AG04450 (cell line): ENCODE measurements at regions not wholly inside any gene's neighbourhood (a gene's known extent, or its start where the extent isn't known, plus 50 kb on each side); places are given as distances from the start of the nearest gene placed in this dataset.

Experiments
- CTCF ChIA-PET: fragments of 300-600, 350-600 bp; formaldehyde crosslinking; extraction: SDS; loops from one replicate; lab custom pipeline; 2022; ENCODE audit warnings: antibody characterized with exemption, inconsistent platforms; lab: Charles Lee
- POLR2A ChIA-PET: fragments of 350-600 bp; formaldehyde crosslinking; extraction: SDS; loops from one replicate; lab custom pipeline; 2021; ENCODE audit warnings: antibody characterized with exemption, inconsistent platforms; lab: Yijun Ruan, JAX
- DNase-seq: peaks from one replicate; pipeline ENCODE4 v3.0.0-alpha.2; 2011; ENCODE audit warnings: low read depth, low spot score
- H3K27ac ChIP-seq: one replicate; pipeline ENCODE4 v1.5.1; 2012; ENCODE audit warnings: low read depth, low read length, control low read depth
- H3K27me3 ChIP-seq: one replicate; pipeline ENCODE4 v1.6.0; 2012; ENCODE audit warnings: low read length; ENCODE audit not compliant: control insufficient read depth, insufficient read depth
- H3K4me3 ChIP-seq: 2 replicates; pipeline ENCODE4 v1.5.1; 2011; ENCODE audit warnings: mild to moderate bottlenecking, low read depth, low read length, control low read depth
- H3K9me3 ChIP-seq: 2 replicates; pipeline ENCODE4 v1.5.1; 2012; ENCODE audit warnings: low read length; ENCODE audit not compliant: control insufficient read depth, insufficient read depth
- CTCF ChIP-seq: IDR thresholded peaks from 2 replicates; pipeline ENCODE4 v1.5.1; 2011; ENCODE audit warnings: low read depth, low read length, control low read depth, inconsistent platforms

GRCh38 chr19:30923621-30924020 is 425.6 kb downstream of the TSHZ3 start:
- ChIA-PET POLR2A (no interaction called here), CTCF (interaction anchor here (1.2 kb wide), 1 partner anchor 13 kb away, joined by 3 read pairs; no protein-coding TSS in a partner anchor)
- TF ChIP-seq CTCF = no peak
- Histone ChIP-seq H3K9me3 (no peaks in the 10 kb centered on the region), H3K27ac (no peak overlapping the region), H3K4me3 (no peak overlapping the region), H3K27me3 (no peaks in the 10 kb centered on the region)
- DNase-seq = no peak

DNA sequence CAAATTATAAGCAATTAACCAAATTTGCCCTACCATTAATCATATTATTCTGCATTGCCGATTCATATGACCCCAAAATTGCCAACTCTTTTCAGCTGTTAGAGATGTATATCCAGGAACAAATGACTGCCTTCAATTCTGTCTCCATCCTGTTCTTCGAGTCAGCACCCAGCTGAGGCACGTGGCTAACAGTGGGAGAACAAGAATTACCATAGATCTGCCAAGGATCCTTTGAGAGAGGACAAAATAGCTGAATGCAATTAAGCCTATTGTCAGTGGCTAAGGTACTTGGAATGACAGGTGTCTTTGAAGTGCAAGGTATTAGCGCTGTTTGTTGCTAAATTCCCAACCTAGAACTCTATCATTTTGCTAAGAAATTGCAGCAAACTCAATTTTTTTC is 426.1 kb downstream of the TSHZ3 start:
- no peak overlapping the region for H3K4me3 ChIP-seq
- no peak overlapping the region for H3K27ac ChIP-seq
- H3K9me3 ChIP-seq = no peaks in the 10 kb centered on the region
- TF ChIP-seq CTCF = no peak
- CTCF ChIA-PET = no interaction called here
- POLR2A ChIA-PET = no interaction called here
- no peaks in the 10 kb centered on the region for H3K27me3 ChIP-seq
- no peak for DNase-seq

- CTCF ChIA-PET = no interaction called here
- Histone ChIP-seq H3K27me3 (no peaks in the 10 kb centered on the region), H3K27ac (no peak overlapping the region), H3K9me3 (no peaks in the 10 kb centered on the region), H3K4me3 (no peak overlapping the region)
- TF ChIP-seq CTCF = no peak
- no peak for DNase-seq
- POLR2A ChIA-PET = interaction anchor here (0.6 kb wide), 1 partner anchor 787 kb away, joined by 9 read pairs; no protein-coding TSS in a partner anchor
These were observed 429.0 kb downstream of the TSHZ3 start for GRCh38 chr19:30920222-30920621.

DNA sequence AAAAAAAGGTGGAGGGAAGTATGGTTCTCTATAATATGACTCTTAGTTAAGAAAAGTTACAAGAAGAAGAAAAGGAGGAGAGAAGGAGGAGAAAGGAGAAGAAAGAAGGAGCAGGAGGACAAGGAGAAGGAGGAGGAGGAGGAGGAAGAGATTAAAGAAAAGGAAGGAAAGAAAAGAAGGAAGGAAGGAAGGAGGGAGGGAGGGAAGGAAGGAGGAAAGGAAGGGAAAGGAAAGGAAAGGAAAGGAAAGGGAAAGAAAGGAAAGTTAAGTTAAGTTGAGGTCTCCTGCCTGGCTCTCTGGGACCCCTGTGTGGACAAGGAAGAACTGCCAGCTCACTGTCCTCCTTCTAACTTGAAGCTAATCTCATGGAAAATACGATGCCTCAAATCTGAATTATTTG is 429.5 kb downstream of the TSHZ3 start:
- H3K27ac ChIP-seq = no peak overlapping the region
- H3K4me3 ChIP-seq = no peak overlapping the region
- DNase-seq = no peak
- CTCF ChIA-PET = no interaction called here
- POLR2A ChIA-PET = interaction anchor here (0.6 kb wide), 1 partner anchor 787 kb away, joined by 9 read pairs; no protein-coding TSS in a partner anchor
- H3K27me3 ChIP-seq = no peaks in the 10 kb centered on the region
- H3K9me3 ChIP-seq = no peaks in the 10 kb centered on the region
- no peak for TF ChIP-seq CTCF

GRCh38 chr19:30916238-30916637 is 433.0 kb downstream of the TSHZ3 start:
- H3K27ac ChIP-seq = no peak overlapping the region
- CTCF ChIA-PET = no interaction called here
- H3K4me3 ChIP-seq = no peak overlapping the region
- DNase-seq = no peak
- POLR2A ChIA-PET = no interaction called here
- no peaks in the 10 kb centered on the region; the same call in 1 of the 2 replicates for H3K9me3 ChIP-seq
- TF ChIP-seq CTCF = no peak
- no peaks in the 10 kb centered on the region for H3K27me3 ChIP-seq
